Omental fat pad (tissue), 3 donors: ENCODE measurements at regions not wholly inside any gene's neighbourhood (a gene's known extent, or its start where the extent isn't known, plus 50 kb on each side); places are given as distances from the start of the nearest gene placed in this dataset.

Experiments used
- ATAC-seq: fragments of 150-250 bp; one replicate; pipeline ENCODE4 v1.9.1; 2016; ENCODE audit warnings: mild to moderate bottlenecking, moderate library complexity; ENCODE audit not compliant: low FRiP score
- DNase-seq: peaks from one replicate; pipeline ENCODE4 v3.0.0-alpha.2; 2019; ENCODE audit warnings: low spot score
- TF ChIP-seq, protein P1 (sequence below), 3 donors: fragments of 450-650 bp; IDR thresholded peaks; one replicate each; pipeline ENCODE4 v1.5.1; 2016 to 2017; ENCODE audit warnings: antibody characterized with exemption in 3 of 3, mild to moderate bottlenecking in 3 of 3, moderate library complexity in 2 of 3

DNA sequence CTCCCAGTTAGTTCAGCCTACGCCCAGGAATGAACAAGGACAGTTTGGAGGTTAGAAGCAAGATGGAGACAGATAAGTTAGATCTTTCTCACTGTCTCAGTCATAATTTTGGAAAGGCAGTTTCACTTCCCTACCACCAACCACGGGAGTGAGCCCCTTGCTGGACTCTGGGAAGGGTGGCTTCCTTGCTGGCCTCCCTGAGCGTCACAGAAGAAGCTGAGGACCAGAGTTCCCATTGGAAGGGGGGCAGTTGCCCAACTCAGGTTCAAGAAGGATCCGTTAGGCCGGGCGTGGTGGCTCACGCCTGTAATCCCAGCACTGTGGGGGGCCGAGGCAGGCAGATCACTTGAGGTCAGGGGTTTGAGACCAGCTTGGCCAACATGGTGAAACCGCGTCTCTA lies 106.2 kb upstream of the MAX start:
- TF ChIP-seq, protein P1, sequence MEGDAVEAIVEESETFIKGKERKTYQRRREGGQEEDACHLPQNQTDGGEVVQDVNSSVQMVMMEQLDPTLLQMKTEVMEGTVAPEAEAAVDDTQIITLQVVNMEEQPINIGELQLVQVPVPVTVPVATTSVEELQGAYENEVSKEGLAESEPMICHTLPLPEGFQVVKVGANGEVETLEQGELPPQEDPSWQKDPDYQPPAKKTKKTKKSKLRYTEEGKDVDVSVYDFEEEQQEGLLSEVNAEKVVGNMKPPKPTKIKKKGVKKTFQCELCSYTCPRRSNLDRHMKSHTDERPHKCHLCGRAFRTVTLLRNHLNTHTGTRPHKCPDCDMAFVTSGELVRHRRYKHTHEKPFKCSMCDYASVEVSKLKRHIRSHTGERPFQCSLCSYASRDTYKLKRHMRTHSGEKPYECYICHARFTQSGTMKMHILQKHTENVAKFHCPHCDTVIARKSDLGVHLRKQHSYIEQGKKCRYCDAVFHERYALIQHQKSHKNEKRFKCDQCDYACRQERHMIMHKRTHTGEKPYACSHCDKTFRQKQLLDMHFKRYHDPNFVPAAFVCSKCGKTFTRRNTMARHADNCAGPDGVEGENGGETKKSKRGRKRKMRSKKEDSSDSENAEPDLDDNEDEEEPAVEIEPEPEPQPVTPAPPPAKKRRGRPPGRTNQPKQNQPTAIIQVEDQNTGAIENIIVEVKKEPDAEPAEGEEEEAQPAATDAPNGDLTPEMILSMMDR (IDR thresholded peaks at IDR 0.05), result no peak
- no peak for DNase-seq
- ATAC-seq, result no peak

GRCh38 chr14:65210118-65210821 lies 108.0 kb upstream of the MAX start:
- no peak for DNase-seq
- TF ChIP-seq, protein P1 (IDR thresholded peaks at IDR 0.05), result no peak
- ATAC-seq, result no peak

DNA sequence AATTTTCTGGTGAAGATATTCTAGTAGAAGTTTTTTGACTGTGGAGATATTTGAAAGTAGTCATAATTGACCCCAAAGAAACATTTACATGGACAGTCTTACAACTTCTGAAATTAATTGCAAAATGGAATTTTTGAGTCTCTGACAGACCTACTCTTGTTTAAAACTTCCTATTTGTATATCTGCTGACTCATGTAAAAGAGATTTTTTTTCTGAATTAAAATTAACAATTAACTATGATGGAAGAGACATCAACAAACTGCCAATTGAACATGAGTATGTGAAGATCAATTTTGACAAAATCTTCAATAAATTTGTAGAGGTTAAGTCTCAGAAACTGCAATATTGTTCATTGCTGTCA lies 108.5 kb upstream of the MAX start:
- ATAC-seq, result no peak
- DNase-seq, result no peak
- TF ChIP-seq, protein P1 (IDR thresholded peaks at IDR 0.05), result no peak

DNA sequence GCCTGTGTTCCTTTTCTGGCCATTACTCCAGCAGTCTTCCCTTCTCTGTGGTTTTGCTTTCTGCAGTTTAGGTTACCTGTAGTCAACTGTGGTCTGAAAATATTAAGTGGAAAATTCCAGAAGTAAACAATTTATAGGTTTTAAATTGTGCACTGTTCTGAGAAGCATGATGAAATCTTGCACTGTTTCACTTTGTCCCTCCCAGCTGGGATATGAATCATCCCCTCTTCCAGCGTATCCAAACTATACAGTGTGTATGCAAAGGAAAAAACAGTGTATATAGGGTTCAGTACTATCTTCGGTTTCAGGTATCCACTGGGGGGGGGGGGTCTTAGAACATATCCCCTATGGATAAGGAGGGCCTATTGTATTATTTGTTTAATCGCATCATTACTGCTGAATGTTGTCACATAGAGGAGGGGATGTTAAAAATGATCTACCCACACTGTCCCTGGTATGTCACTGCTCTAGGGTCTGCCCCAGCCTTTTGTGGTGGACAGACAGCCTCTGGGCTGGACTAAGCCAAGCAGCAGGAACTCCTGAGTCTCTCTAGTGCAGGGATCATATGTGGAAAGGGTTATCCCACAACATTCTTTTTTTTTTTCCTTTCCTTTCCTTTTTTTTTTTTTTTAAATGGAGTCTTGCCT lies 109.1 kb upstream of the MAX start:
- ATAC-seq, result no peak

GRCh38 chr14:65213316-65213715 lies 111.0 kb upstream of the MAX start:
- ATAC-seq, result no peak
- TF ChIP-seq, protein P1 (IDR thresholded peaks at IDR 0.05), result no peak
- DNase-seq, result no peak

More for the DNA sequence above, 109.1 kb upstream of the MAX start:
- no peak for DNase-seq
- TF ChIP-seq, protein P1 (IDR thresholded peaks at IDR 0.05), result no peak

DNA sequence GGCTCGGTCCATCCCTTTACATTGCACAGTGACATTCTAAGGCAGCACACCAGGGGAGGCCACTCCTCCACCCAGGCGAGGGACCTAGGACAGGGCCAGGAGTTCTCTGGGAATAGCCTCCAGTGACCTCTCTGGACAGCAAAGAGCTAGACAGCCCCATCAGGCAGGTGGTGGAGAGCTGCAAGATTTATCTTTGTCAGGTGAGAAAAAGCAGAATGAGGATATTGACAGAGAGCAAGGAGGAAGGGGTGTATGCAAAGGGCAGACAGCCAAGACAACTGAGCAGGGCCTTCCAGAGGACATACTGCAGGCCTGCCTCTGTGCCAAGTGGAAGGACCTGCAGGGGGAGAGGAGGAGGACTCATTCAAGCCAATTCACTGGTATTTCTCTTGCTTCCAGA lies 112.4 kb upstream of the MAX start:
- TF ChIP-seq, protein P1 (IDR thresholded peaks at IDR 0.05), result no peak
- ATAC-seq, result no peak
- DNase-seq, result no peak

GRCh38 chr14:65219353-65219752 lies 117.0 kb upstream of the MAX start:
- TF ChIP-seq, protein P1 (IDR thresholded peaks at IDR 0.05), result no peak
- DNase-seq, result no peak
- no peak for ATAC-seq
